A549 (cell line): ENCODE measurements at regions not wholly inside any gene's neighbourhood (a gene's known extent, or its start where the extent isn't known, plus 50 kb on each side); places are given as distances from the start of the nearest gene placed in this dataset.
A peak's percentile ranks its signal among the peaks of the same experiment; 100 is the strongest.

ENCODE experiments used
- ATAC-seq, 2 experiments: fragments of 200-7000 bp in 1 of 2; fragments of >200 bp in 1 of 2; cut with Nextera tagmentation in 1 of 2; cut with Tn5 transposase in 1 of 2; 3 replicates each; pipeline versions ENCODE4 v1.8.0 to v1.9.1; 2018 to 2020; ENCODE audit warnings: mild to moderate bottlenecking in 1 of 2, moderate library complexity in 1 of 2
- CTCF ChIA-PET: fragments of 300-600 bp; sonication (Branson Sonifier 250); formaldehyde crosslinking; extraction: SDS; loops from one replicate; lab custom pipeline; 2021; ENCODE audit warnings: antibody characterized with exemption, inconsistent platforms; lab: Yijun Ruan, JAX
- POLR2A ChIA-PET: fragments of 350-600 bp; formaldehyde crosslinking; extraction: SDS; loops from one replicate; lab custom pipeline; 2021; ENCODE audit warnings: antibody characterized with exemption, inconsistent platforms; lab: Yijun Ruan, JAX
- DNase-seq, 2 experiments: peaks; one replicate each; pipeline versions ENCODE4 v3.0.0 to v3.0.0-alpha.2; 2011 to 2016; ENCODE audit warnings: low read depth in 1 of 2, low spot score in 1 of 2
- FAIRE-seq: peaks from 2 replicates; lab custom pipeline; 2011; peaks lifted over from hg19 to GRCh38; lab: Jason Lieb, UNC
- H3K27ac ChIP-seq, 2 experiments: fragments of >200 bp; sonication (Bioruptor Twin); formaldehyde crosslinking; 3 replicates each; pipeline ENCODE4 v1.5.1; 2016 to 2017
- H3K4me1 ChIP-seq: fragments of >200 bp; sonication (Bioruptor Twin); formaldehyde crosslinking; 3 replicates; pipeline ENCODE4 v1.6.1; 2016
- H3K4me2 ChIP-seq: fragments of >200 bp; sonication (Bioruptor Twin); formaldehyde crosslinking; 3 replicates; pipeline ENCODE4 v1.6.1; 2016
- H3K4me3 ChIP-seq: fragments of >200 bp; sonication (Bioruptor Twin); formaldehyde crosslinking; 3 replicates; pipeline ENCODE4 v1.5.1; 2016
- H3K9me3 ChIP-seq: fragments of >200 bp; sonication (Bioruptor Twin); formaldehyde crosslinking; 3 replicates; pipeline ENCODE4 v1.6.1; 2016
- CBX2 ChIP-seq: fragments of 200-600 bp; sonication (generic); IDR thresholded peaks from 2 replicates; pipeline ENCODE4 v1.6.1; 2016; ENCODE audit warnings: low read depth, mild to moderate bottlenecking, borderline replicate concordance
- CBX8 ChIP-seq: fragments of 200-600 bp; sonication (generic); IDR thresholded peaks from 2 replicates; pipeline ENCODE4 v1.6.1; 2016
- FOXS1 ChIP-seq: fragments of 250-450 bp; sonication (Bioruptor Pico); IDR thresholded peaks from 2 replicates; pipeline ENCODE4 v1.5.0; 2020; ENCODE audit warnings: mild to moderate bottlenecking, moderate library complexity
- HDAC2 ChIP-seq: fragments of 200-600 bp; sonication (generic); IDR thresholded peaks from 2 replicates; pipeline ENCODE4 v1.6.1; 2016
- JUNB ChIP-seq: fragments of >200 bp; sonication (Bioruptor Twin); formaldehyde crosslinking; IDR thresholded peaks from 2 replicates; pipeline ENCODE4 v1.6.1; 2016
- KDM1A ChIP-seq: fragments of 200-600 bp; sonication (generic); IDR thresholded peaks from 2 replicates; pipeline ENCODE4 v1.6.1; 2016; ENCODE audit warnings: low read depth, mild to moderate bottlenecking
- MAZ ChIP-seq: fragments of 150-350 bp; IDR thresholded peaks from 2 replicates; pipeline ENCODE4 v1.6.1; 2014; ENCODE audit warnings: antibody characterized with exemption, low read depth, low read length, borderline replicate concordance
- MYC ChIP-seq: IDR thresholded peaks from 2 replicates; pipeline ENCODE4 v1.6.1; 2012; ENCODE audit warnings: mild to moderate bottlenecking, inconsistent platforms, low read length, improper control_type of control experiment, borderline replicate concordance
- NFE2L2 ChIP-seq: fragments of 150-350 bp; conservative IDR thresholded peaks from 2 replicates; pipeline ENCODE4 v1.6.1; 2014; ENCODE audit warnings: low read length
- NR3C1 ChIP-seq: fragments of >200 bp; sonication (Bioruptor Twin); formaldehyde crosslinking; IDR thresholded peaks from 3 replicates; pipeline ENCODE4 v1.6.1; 2017
- RARB ChIP-seq: fragments of 250-450 bp; sonication (Bioruptor Pico); IDR thresholded peaks from 2 replicates; pipeline ENCODE4 v1.8.0; 2021; ENCODE audit warnings: mild to moderate bottlenecking, moderate library complexity
- ZSCAN20 ChIP-seq: fragments of 250-450 bp; sonication (Bioruptor Pico); IDR thresholded peaks from 2 replicates; pipeline ENCODE4 v1.8.0; 2022; ENCODE audit warnings: mild to moderate bottlenecking, moderate library complexity
- WGBS: methylation state at CpG from one replicate; pipeline ENCODE4 v1.1.6; 2017; ENCODE audit errors: missing lambda C conversion rate; 5-methylcytosine and 5-hydroxymethylcytosine counted together
- TF ChIP-seq, protein P1 (sequence below): fragments of >200 bp; sonication (Bioruptor Twin); formaldehyde crosslinking; IDR thresholded peaks from 2 replicates; pipeline ENCODE4 v1.6.1; 2016
- TF ChIP-seq, protein P2 (sequence below): fragments of >200 bp; sonication (Bioruptor Twin); formaldehyde crosslinking; IDR thresholded peaks from 3 replicates; pipeline ENCODE4 v1.5.1; 2016
- TF ChIP-seq, protein P3 (sequence below): IDR thresholded peaks from 2 replicates; pipeline ENCODE4 v1.6.1; 2012; ENCODE audit warnings: low read depth, borderline replicate concordance
- TF ChIP-seq, protein P4 (sequence below): fragments of 250-450 bp; sonication (Bioruptor Pico); IDR thresholded peaks from 2 replicates; pipeline ENCODE4 v1.5.0; 2021; ENCODE audit warnings: mild to moderate bottlenecking, moderate library complexity, borderline replicate concordance
- TF ChIP-seq, protein P5 (sequence below): IDR thresholded peaks from 2 replicates; pipeline ENCODE4 v1.6.1; 2012
- TF ChIP-seq, protein P6 (sequence below): fragments of 450-650 bp; IDR thresholded peaks from 2 replicates; pipeline ENCODE4 v1.6.1; 2014; ENCODE audit warnings: antibody characterized with exemption

DNA sequence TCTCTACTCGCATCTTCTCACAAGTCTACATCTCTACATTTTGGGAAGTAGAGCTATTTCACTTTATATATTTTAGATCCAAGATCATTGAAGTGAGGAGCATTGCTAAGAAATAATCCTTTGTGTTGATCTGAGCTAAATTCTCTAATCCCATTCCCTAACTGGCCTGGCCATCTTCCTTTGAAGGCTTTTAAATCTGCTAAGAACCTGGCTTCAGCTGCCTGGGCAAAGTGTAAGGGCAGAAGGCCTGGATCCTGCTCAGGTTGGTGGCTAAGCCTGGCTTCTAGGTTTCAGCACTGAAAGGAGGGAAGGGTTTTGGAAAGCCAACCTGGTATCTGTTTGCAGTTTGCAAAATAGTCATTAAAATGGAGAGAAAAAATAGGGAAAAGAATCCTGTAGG lies 167.6 kb downstream of the BRINP2 start:
- no peaks in the 10 kb centered on the region for H3K4me1 ChIP-seq
- no peak overlapping the region for H3K27ac ChIP-seq
- TF ChIP-seq JUNB (no peak), RARB (CRISPR knock-in tag) (no peak), MAZ (no peak), KDM1A (no peak), CBX8 (no peak), MYC (no peak)
- TF ChIP-seq, protein P1, sequence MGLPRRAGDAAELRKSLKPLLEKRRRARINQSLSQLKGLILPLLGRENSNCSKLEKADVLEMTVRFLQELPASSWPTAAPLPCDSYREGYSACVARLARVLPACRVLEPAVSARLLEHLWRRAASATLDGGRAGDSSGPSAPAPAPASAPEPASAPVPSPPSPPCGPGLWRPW = no peak
- TF ChIP-seq, protein P2, sequence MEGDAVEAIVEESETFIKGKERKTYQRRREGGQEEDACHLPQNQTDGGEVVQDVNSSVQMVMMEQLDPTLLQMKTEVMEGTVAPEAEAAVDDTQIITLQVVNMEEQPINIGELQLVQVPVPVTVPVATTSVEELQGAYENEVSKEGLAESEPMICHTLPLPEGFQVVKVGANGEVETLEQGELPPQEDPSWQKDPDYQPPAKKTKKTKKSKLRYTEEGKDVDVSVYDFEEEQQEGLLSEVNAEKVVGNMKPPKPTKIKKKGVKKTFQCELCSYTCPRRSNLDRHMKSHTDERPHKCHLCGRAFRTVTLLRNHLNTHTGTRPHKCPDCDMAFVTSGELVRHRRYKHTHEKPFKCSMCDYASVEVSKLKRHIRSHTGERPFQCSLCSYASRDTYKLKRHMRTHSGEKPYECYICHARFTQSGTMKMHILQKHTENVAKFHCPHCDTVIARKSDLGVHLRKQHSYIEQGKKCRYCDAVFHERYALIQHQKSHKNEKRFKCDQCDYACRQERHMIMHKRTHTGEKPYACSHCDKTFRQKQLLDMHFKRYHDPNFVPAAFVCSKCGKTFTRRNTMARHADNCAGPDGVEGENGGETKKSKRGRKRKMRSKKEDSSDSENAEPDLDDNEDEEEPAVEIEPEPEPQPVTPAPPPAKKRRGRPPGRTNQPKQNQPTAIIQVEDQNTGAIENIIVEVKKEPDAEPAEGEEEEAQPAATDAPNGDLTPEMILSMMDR = no peak
- TF ChIP-seq, protein P3, sequence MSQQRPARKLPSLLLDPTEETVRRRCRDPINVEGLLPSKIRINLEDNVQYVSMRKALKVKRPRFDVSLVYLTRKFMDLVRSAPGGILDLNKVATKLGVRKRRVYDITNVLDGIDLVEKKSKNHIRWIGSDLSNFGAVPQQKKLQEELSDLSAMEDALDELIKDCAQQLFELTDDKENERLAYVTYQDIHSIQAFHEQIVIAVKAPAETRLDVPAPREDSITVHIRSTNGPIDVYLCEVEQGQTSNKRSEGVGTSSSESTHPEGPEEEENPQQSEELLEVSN = no peak
- TF ChIP-seq, all 56 proteins: peak for 0
- H3K4me2 ChIP-seq = no peak overlapping the region
- no peak for FAIRE-seq
- H3K9me3 ChIP-seq = no peaks in the 10 kb centered on the region
- ATAC-seq = no peak
- ChIA-PET POLR2A (no interaction called here), CTCF (no interaction called here)
- H3K4me3 ChIP-seq = no peak overlapping the region
- no peak for DNase-seq
- WGBS = 0% methylated on average over 1 of the region's 1 CpG

DNA sequence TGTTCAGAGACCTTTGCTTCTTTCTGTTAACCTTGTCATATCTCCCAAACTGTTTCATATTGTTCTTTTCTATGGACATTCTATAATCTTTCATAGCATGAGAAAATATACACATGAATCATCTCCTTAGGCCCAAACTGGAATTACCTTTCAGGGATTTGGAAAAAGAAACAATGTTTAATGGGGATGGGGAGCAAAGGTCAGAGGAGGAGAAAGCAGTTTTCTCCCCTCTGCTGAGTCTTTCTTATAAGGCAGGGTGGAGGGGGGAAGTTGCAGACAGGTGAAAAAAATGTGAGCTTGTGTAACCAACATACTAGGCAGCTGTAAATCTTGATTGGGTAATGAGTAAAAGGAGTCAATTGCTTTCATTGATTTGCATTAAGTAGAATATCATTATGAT lies 164.1 kb downstream of the BRINP2 start:
- H3K4me3 ChIP-seq = no peak overlapping the region
- ChIA-PET POLR2A (no interaction called here), CTCF (interaction anchor here (0.9 kb wide), 1 partner anchor 28 kb away, joined by 3 read pairs; no protein-coding TSS in a partner anchor)
- DNase-seq (no peak), ATAC-seq (no peak), FAIRE-seq (no peak)
- no peaks in the 10 kb centered on the region for H3K9me3 ChIP-seq
- no peaks in the 10 kb centered on the region for H3K4me1 ChIP-seq
- no peak overlapping the region for H3K27ac ChIP-seq
- H3K4me2 ChIP-seq = no peak overlapping the region
- TF ChIP-seq, protein P3 = no peak
- TF ChIP-seq NFE2L2 = no peak
- TF ChIP-seq, all 56 proteins: peak for 0

DNA sequence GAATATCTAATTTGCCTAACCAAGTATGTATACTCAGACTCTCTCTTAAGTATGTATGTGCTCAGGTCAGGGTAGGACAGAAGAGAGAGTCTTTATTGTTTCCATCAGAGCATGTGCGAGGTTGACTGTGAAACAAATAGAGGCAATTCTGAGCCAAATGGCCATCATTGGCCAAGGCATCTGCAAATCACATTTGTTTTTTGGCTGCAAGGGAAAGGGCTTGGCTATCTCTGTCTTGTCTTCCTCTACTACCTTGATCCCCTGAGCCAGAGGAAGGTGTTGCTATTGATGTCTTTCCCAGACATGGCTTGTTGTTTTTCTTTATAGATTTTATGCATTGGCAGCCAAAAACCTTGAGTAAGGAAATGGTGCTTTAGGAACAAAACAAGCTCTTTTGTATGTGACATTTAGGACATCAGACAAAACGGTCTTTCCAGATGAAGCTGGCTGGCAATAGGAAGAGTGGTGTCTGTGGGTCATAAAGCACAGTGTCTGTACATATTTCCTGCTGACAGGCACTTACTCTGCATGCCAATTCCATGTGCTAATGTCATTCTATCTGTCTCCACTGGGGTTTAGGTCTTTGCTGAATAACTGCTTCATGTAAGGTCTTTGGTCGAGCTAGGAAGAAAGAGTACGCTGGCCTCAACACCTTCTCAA lies 163.3 kb downstream of the BRINP2 start:
- no peak for FAIRE-seq
- peak; percentile 81 to 83; a peak in 5 of 6 replicates for ATAC-seq
- WGBS = 21% methylated on average over 4 of the region's 4 CpGs
- Histone ChIP-seq H3K9me3 (no peaks in the 10 kb centered on the region), H3K4me3 (no peak overlapping the region), H3K4me2 (no peak overlapping the region), H3K27ac (no peak overlapping the region), H3K4me1 (no peaks in the 10 kb centered on the region)
- ChIA-PET POLR2A (no interaction called here), CTCF (interaction anchor here (0.9 kb wide), 1 partner anchor 29 kb away, joined by 3 read pairs; no protein-coding TSS in a partner anchor)
- peak; percentile 7 to 18 for DNase-seq
- TF ChIP-seq CBX2 = no peak
- TF ChIP-seq KDM1A = no peak
- TF ChIP-seq, protein P4, sequence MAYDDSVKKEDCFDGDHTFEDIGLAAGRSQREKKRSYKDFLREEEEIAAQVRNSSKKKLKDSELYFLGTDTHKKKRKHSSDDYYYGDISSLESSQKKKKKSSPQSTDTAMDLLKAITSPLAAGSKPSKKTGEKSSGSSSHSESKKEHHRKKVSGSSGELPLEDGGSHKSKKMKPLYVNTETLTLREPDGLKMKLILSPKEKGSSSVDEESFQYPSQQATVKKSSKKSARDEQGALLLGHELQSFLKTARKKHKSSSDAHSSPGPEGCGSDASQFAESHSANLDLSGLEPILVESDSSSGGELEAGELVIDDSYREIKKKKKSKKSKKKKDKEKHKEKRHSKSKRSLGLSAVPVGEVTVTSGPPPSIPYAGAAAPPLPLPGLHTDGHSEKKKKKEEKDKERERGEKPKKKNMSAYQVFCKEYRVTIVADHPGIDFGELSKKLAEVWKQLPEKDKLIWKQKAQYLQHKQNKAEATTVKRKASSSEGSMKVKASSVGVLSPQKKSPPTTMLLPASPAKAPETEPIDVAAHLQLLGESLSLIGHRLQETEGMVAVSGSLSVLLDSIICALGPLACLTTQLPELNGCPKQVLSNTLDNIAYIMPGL (CRISPR knock-in tag) = no peak
- TF ChIP-seq, protein P5, sequence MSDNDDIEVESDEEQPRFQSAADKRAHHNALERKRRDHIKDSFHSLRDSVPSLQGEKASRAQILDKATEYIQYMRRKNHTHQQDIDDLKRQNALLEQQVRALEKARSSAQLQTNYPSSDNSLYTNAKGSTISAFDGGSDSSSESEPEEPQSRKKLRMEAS = no peak
- no peak for TF ChIP-seq NR3C1
- no peak for TF ChIP-seq ZSCAN20 (CRISPR knock-in tag)
- TF ChIP-seq HDAC2 = no peak
- no peak for TF ChIP-seq MYC
- TF ChIP-seq FOXS1 = no peak
- TF ChIP-seq, protein P6, sequence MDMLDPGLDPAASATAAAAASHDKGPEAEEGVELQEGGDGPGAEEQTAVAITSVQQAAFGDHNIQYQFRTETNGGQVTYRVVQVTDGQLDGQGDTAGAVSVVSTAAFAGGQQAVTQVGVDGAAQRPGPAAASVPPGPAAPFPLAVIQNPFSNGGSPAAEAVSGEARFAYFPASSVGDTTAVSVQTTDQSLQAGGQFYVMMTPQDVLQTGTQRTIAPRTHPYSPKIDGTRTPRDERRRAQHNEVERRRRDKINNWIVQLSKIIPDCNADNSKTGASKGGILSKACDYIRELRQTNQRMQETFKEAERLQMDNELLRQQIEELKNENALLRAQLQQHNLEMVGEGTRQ = no peak
- TF ChIP-seq, all 56 proteins: peak for 0
